ENCODE measurements at regions not wholly inside any gene's neighbourhood (a gene's known extent, or its start where the extent isn't known, plus 50 kb on each side); places are given as distances from the start of the nearest gene placed in this dataset.
A peak's percentile ranks its signal among the peaks of the same experiment; 100 is the strongest.

GRCh38 chr3:181660337-181660736, 51.4 kb upstream of the SOX2 start:
- no peaks in the 10 kb centered on the region for H3K4me1 ChIP-seq (ENCODE audit: control insufficient read depth, insufficient read depth, low read length, poor library complexity, severe bottlenecking)
- no peaks in the 10 kb centered on the region for H3K36me3 Mint-ChIP-seq
- H3K4me1 Mint-ChIP-seq = no peaks in the 10 kb centered on the region
- no peaks in the 10 kb centered on the region for H3K27me3 ChIP-seq (ENCODE audit: control insufficient read depth, insufficient read depth, low read length)
- no peaks in the 10 kb centered on the region for H3K36me3 ChIP-seq (ENCODE audit: control insufficient read depth, insufficient read depth, low read length)
- no peak for ATAC-seq (ENCODE audit: low read depth in 2 of 2)
- DNase-seq = no peak
- no peak overlapping the region for H3K27ac Mint-ChIP-seq
- H3K27me3 Mint-ChIP-seq = peaks cover 5% of the 10 kb centered on the region
- H3K27ac ChIP-seq (ENCODE audit: insufficient read depth, low read length, poor library complexity, severe bottlenecking) = no peak overlapping the region
- H3K4me3 ChIP-seq (ENCODE audit: low read depth, low read length) = no peak overlapping the region
- H3K4me3 Mint-ChIP-seq = no peak overlapping the region
- peaks cover 0 to 3% (median 0%) of the 10 kb centered on the region in 7 donors for H3K9me3 Mint-ChIP-seq
- H3K9me3 ChIP-seq (ENCODE audit: control insufficient read depth in 2 of 2, low read length in 2 of 2) = no peaks in the 10 kb centered on the region

DNA sequence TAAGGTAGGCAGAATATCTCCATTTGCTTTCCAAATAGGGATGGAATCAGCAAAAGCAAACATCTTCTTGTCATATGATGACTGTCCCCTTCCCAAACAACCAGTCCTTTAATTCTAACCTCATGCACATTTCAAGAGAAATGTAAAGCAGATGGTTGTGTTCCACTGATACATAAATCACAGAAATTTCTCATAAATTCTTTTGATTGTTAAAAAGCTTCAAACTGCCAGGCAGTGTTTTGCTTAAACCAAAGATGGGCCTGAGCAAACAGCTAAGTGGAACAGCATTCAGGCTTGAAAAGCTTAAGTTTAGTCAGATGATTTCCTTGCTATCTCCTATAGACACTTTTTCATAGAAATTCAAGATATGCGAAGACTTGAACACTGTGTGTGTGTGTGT, 74.3 kb upstream of the SOX2 start:
- DNase-seq = no peak
- H3K36me3 Mint-ChIP-seq = no peaks in the 10 kb centered on the region
- H3K36me3 ChIP-seq (ENCODE audit: control insufficient read depth, insufficient read depth, low read length) = no peaks in the 10 kb centered on the region
- H3K4me3 ChIP-seq (ENCODE audit: low read depth, low read length) = no peak overlapping the region
- no peak for ATAC-seq (ENCODE audit: low read depth in 2 of 2)
- no peaks in the 10 kb centered on the region for H3K4me1 ChIP-seq (ENCODE audit: control insufficient read depth, insufficient read depth, low read length, poor library complexity, severe bottlenecking)
- no peaks in the 10 kb centered on the region for H3K4me1 Mint-ChIP-seq
- H3K27me3 Mint-ChIP-seq = no peaks in the 10 kb centered on the region
- no peak overlapping the region for H3K4me3 Mint-ChIP-seq
- H3K9me3 ChIP-seq (ENCODE audit: control insufficient read depth in 2 of 2, low read length in 2 of 2) = peaks cover 0 to 1% of the 10 kb centered on the region in 2 experiments
- no peak overlapping the region for H3K27ac Mint-ChIP-seq
- H3K27ac ChIP-seq (ENCODE audit: insufficient read depth, low read length, poor library complexity, severe bottlenecking) = no peak overlapping the region
- no peaks in the 10 kb centered on the region for H3K27me3 ChIP-seq (ENCODE audit: control insufficient read depth, insufficient read depth, low read length)
- H3K9me3 Mint-ChIP-seq = peaks cover 0 to 2% (median 0%) of the 10 kb centered on the region in 7 donors

GRCh38 chr3:181637056-181637455, 74.7 kb upstream of the SOX2 start:
- Mint-ChIP-seq H3K9me3 (peaks cover 0 to 2% (median 0%) of the 10 kb centered on the region in 7 donors), H3K27me3 (no peaks in the 10 kb centered on the region), H3K27ac (no peak overlapping the region), H3K4me1 (no peaks in the 10 kb centered on the region), H3K36me3 (no peaks in the 10 kb centered on the region), H3K4me3 (no peak overlapping the region)
- DNase-seq (no peak), ATAC-seq (ENCODE audit: low read depth in 2 of 2) (no peak)
- H3K27ac ChIP-seq (ENCODE audit: insufficient read depth, low read length, poor library complexity, severe bottlenecking) = no peak overlapping the region
- H3K36me3 ChIP-seq (ENCODE audit: control insufficient read depth, insufficient read depth, low read length) = no peaks in the 10 kb centered on the region
- no peaks in the 10 kb centered on the region for H3K4me1 ChIP-seq (ENCODE audit: control insufficient read depth, insufficient read depth, low read length, poor library complexity, severe bottlenecking)
- H3K9me3 ChIP-seq (ENCODE audit: control insufficient read depth in 2 of 2, low read length in 2 of 2) = peaks cover 0 to 1% of the 10 kb centered on the region in 2 experiments
- H3K4me3 ChIP-seq (ENCODE audit: low read depth, low read length) = no peak overlapping the region
- no peaks in the 10 kb centered on the region for H3K27me3 ChIP-seq (ENCODE audit: control insufficient read depth, insufficient read depth, low read length)

- Mint-ChIP-seq H3K36me3 (no peaks in the 10 kb centered on the region), H3K27me3 (no peaks in the 10 kb centered on the region)
- no peaks in the 10 kb centered on the region for H3K4me1 ChIP-seq (ENCODE audit: control insufficient read depth, insufficient read depth, low read length, poor library complexity, severe bottlenecking)
Measured at GRCh38 chr3:181635141-181635540, 76.6 kb upstream of the SOX2 start.

DNA sequence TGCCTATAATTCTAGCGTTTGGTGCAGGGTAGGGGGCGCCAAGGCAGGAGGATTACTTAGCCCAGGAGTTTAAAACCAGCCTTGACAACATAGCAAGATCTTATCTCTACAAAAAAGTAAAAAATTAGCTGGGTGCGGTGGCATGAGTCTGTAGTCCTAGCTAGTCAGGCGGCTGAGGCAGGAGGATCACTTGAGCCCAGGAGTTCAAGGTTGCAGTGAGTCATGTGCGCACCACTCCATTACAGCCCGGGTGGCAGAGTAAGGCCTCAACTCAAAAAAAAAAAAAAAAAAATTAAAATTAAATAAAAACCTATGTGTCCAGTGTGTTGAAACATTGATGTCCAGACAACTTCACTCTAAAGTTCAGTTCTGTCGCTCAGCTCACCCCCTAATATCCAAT, 78.2 kb upstream of the SOX2 start:
- peak overlapping the region in 1 of 3 donors; percentile 9 for H3K27ac Mint-ChIP-seq
- H3K9me3 ChIP-seq (ENCODE audit: control insufficient read depth in 2 of 2, low read length in 2 of 2) = peaks cover 0 to 1% of the 10 kb centered on the region in 2 experiments
- H3K4me3 ChIP-seq (ENCODE audit: low read depth, low read length) = no peak overlapping the region
- no peak overlapping the region for H3K27ac ChIP-seq (ENCODE audit: insufficient read depth, low read length, poor library complexity, severe bottlenecking)
- H3K4me1 ChIP-seq (ENCODE audit: control insufficient read depth, insufficient read depth, low read length, poor library complexity, severe bottlenecking) = no peaks in the 10 kb centered on the region
- no peaks in the 10 kb centered on the region for H3K36me3 Mint-ChIP-seq
- H3K27me3 ChIP-seq (ENCODE audit: control insufficient read depth, insufficient read depth, low read length) = no peaks in the 10 kb centered on the region
- DNase-seq (no peak), ATAC-seq (ENCODE audit: low read depth in 2 of 2) (no peak)
- H3K27me3 Mint-ChIP-seq = no peaks in the 10 kb centered on the region
- H3K4me3 Mint-ChIP-seq = no peak overlapping the region
- H3K36me3 ChIP-seq (ENCODE audit: control insufficient read depth, insufficient read depth, low read length) = no peaks in the 10 kb centered on the region
- peaks cover 0 to 4% (median 2%) of the 10 kb centered on the region in 7 donors for H3K9me3 Mint-ChIP-seq
- H3K4me1 Mint-ChIP-seq = no peaks in the 10 kb centered on the region

More at GRCh38 chr3:181635141-181635540, 76.6 kb upstream of the SOX2 start:
- Mint-ChIP-seq H3K27ac (no peak overlapping the region), H3K4me1 (no peaks in the 10 kb centered on the region), H3K9me3 (peaks cover 0 to 2% (median 0%) of the 10 kb centered on the region in 7 donors), H3K4me3 (no peak overlapping the region)
- H3K9me3 ChIP-seq (ENCODE audit: control insufficient read depth in 2 of 2, low read length in 2 of 2) = peaks cover 0 to 1% of the 10 kb centered on the region in 2 experiments
- no peak overlapping the region for H3K4me3 ChIP-seq (ENCODE audit: low read depth, low read length)
- H3K36me3 ChIP-seq (ENCODE audit: control insufficient read depth, insufficient read depth, low read length) = no peaks in the 10 kb centered on the region
- DNase-seq (no peak), ATAC-seq (ENCODE audit: low read depth in 2 of 2) (no peak)
- no peaks in the 10 kb centered on the region for H3K27me3 ChIP-seq (ENCODE audit: control insufficient read depth, insufficient read depth, low read length)
- no peak overlapping the region for H3K27ac ChIP-seq (ENCODE audit: insufficient read depth, low read length, poor library complexity, severe bottlenecking)

GRCh38 chr3:181631901-181632300, 79.8 kb upstream of the SOX2 start:
- peaks cover 0 to 6% (median 2%) of the 10 kb centered on the region in 7 donors for H3K9me3 Mint-ChIP-seq
- H3K4me3 ChIP-seq (ENCODE audit: low read depth, low read length) = no peak overlapping the region

GRCh38 chr3:181630853-181631252, 80.9 kb upstream of the SOX2 start:
- Histone ChIP-seq H3K4me3 (ENCODE audit: low read depth, low read length) (no peak overlapping the region), H3K27ac (ENCODE audit: insufficient read depth, low read length, poor library complexity, severe bottlenecking) (no peak overlapping the region), H3K36me3 (ENCODE audit: control insufficient read depth, insufficient read depth, low read length) (no peaks in the 10 kb centered on the region), H3K9me3 (ENCODE audit: control insufficient read depth in 2 of 2, low read length in 2 of 2) (no peaks in the 10 kb centered on the region), H3K27me3 (ENCODE audit: control insufficient read depth, insufficient read depth, low read length) (no peaks in the 10 kb centered on the region), H3K4me1 (ENCODE audit: control insufficient read depth, insufficient read depth, low read length, poor library complexity, severe bottlenecking) (no peaks in the 10 kb centered on the region)
- Mint-ChIP-seq H3K4me1 (no peaks in the 10 kb centered on the region), H3K4me3 (no peak overlapping the region), H3K27ac (no peak overlapping the region), H3K27me3 (no peaks in the 10 kb centered on the region), H3K36me3 (no peaks in the 10 kb centered on the region), H3K9me3 (peaks cover 0 to 6% (median 2%) of the 10 kb centered on the region in 7 donors)
- no peak for ATAC-seq (ENCODE audit: low read depth in 2 of 2)
- DNase-seq = no peak

More at GRCh38 chr3:181631901-181632300, 79.8 kb upstream of the SOX2 start:
- no peak for ATAC-seq (ENCODE audit: low read depth in 2 of 2)
- no peaks in the 10 kb centered on the region for H3K9me3 ChIP-seq (ENCODE audit: control insufficient read depth in 2 of 2, low read length in 2 of 2)
- Mint-ChIP-seq H3K27me3 (no peaks in the 10 kb centered on the region), H3K27ac (no peak overlapping the region), H3K4me3 (peak overlapping the region in 1 of 4 donors; percentile 13), H3K36me3 (no peaks in the 10 kb centered on the region), H3K4me1 (no peaks in the 10 kb centered on the region)
- no peak overlapping the region for H3K27ac ChIP-seq (ENCODE audit: insufficient read depth, low read length, poor library complexity, severe bottlenecking)
- H3K4me1 ChIP-seq (ENCODE audit: control insufficient read depth, insufficient read depth, low read length, poor library complexity, severe bottlenecking) = no peaks in the 10 kb centered on the region
- H3K27me3 ChIP-seq (ENCODE audit: control insufficient read depth, insufficient read depth, low read length) = no peaks in the 10 kb centered on the region
- no peak for DNase-seq
- H3K36me3 ChIP-seq (ENCODE audit: control insufficient read depth, insufficient read depth, low read length) = no peaks in the 10 kb centered on the region

- no peak for ATAC-seq (ENCODE audit: low read depth in 2 of 2)
Measured at GRCh38 chr3:181629711-181630110, 82.0 kb upstream of the SOX2 start.

More at GRCh38 chr3:181629711-181630110, 82.0 kb upstream of the SOX2 start:
- peaks cover 0 to 6% (median 1%) of the 10 kb centered on the region in 7 donors for H3K9me3 Mint-ChIP-seq
- DNase-seq = no peak
- Histone ChIP-seq H3K27ac (ENCODE audit: insufficient read depth, low read length, poor library complexity, severe bottlenecking) (no peak overlapping the region), H3K9me3 (ENCODE audit: control insufficient read depth in 2 of 2, low read length in 2 of 2) (no peaks in the 10 kb centered on the region), H3K4me1 (ENCODE audit: control insufficient read depth, insufficient read depth, low read length, poor library complexity, severe bottlenecking) (no peaks in the 10 kb centered on the region), H3K4me3 (ENCODE audit: low read depth, low read length) (no peak overlapping the region), H3K27me3 (ENCODE audit: control insufficient read depth, insufficient read depth, low read length) (no peaks in the 10 kb centered on the region), H3K36me3 (ENCODE audit: control insufficient read depth, insufficient read depth, low read length) (no peaks in the 10 kb centered on the region)
- H3K36me3 Mint-ChIP-seq = no peaks in the 10 kb centered on the region
- no peaks in the 10 kb centered on the region for H3K27me3 Mint-ChIP-seq
- no peak overlapping the region for H3K27ac Mint-ChIP-seq
- H3K4me3 Mint-ChIP-seq = no peak overlapping the region
- no peaks in the 10 kb centered on the region for H3K4me1 Mint-ChIP-seq

All from CD4-positive, CD25-positive, alpha-beta regulatory T cell (primary cell).